HG03045 (cell line): ENCODE measurements at regions not wholly inside any gene's neighbourhood (a gene's known extent, or its start where the extent isn't known, plus 50 kb on each side); places are given as distances from the start of the nearest gene placed in this dataset.

Source experiments
- ATAC-seq: cut with Tn5 transposase; IDR thresholded peaks from one replicate; pipeline ENCODE4 v1.9.1; 2021; ENCODE audit warnings: mild to moderate bottlenecking, moderate library complexity; ENCODE audit not compliant: unreplicated experiment

DNA sequence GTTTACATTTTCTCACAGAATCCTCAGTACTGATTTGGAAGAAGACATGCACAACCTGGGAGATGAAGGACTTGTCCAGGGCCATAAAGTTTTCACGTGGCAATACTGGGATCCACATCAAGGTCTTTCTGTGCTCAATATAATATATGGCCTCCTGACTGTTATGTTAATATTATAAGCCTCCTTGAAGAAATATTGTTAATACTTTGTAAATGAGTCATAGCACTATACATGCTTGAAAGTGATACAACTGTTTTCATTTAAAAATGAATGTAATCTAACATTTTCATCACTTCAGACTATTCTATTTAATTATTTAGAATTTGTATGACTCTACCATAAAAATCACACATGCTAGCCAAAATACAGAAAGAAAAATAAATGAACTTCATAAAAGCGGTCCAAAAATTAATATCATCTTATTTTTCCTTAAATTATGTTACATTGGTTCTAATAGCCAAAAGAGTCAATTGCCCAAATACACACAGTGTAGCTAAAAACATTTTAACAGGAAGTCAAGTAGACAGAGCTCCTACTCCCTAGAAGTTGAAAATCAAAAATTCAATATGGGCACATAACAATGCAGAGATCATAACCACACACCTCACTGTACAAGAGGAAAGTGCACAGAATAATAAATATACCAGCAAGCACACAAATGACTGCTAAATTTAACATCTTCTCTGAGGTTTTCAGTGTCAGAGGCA is 188.0 kb upstream of the HDDC2 start:
- ATAC-seq = no peak

DNA sequence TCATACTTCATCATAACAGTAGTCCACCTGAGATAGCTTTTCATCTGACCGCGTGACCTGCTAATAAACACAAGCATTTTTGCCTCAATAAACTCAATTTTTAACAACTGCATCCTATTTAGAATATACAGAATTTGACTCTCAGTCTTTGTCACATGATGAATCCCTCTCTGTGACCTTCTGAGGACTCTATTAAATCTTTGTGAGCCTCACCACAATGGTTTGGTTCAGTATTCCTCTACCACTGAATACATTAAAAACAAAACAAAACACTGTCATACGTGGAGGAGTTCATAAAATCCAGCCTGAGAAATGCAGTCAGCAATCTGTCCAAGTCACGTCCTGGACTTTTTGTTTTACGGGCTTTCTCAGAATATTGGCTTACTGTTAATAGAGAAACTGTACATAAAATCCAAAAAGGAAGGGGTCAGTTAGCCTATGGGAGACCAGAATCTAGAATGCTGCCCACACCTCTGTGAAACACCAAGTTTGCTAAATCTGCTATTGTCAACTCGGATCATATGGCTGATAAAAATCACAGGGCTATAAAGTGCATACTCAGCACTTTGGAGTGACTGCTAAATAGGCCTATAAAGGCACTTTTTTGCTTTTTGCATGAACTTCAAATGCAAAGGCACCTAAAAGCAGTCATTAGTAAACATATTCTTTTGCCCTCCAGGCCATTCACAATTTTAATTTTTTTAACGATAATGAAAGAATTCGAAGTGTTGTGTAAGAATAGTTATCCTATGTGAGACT is 190.3 kb upstream of the HDDC2 start:
- no peak for ATAC-seq

DNA sequence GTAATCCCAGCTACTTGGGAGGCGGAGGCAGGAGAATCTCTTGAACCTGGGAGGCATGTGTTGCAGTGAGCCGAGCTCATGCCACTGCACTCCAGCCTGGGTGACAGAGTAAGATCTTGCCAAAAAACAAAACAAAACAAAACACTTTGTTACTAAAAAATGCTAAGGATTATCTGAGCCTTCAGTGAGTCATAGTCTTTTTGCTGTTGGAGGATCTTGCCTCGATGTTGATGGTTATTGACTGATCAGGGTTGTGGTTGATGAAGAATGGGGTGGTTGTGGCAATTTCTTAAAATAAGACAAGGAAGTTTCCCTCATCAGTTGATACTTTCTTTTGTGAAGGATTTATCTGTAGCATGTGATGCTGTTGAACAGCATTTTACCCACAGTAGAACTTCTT is 196.8 kb upstream of the HDDC2 start:
- ATAC-seq = no peak

GRCh38 chr6:125499535-125499934 is 197.8 kb upstream of the HDDC2 start:
- ATAC-seq = no peak

DNA sequence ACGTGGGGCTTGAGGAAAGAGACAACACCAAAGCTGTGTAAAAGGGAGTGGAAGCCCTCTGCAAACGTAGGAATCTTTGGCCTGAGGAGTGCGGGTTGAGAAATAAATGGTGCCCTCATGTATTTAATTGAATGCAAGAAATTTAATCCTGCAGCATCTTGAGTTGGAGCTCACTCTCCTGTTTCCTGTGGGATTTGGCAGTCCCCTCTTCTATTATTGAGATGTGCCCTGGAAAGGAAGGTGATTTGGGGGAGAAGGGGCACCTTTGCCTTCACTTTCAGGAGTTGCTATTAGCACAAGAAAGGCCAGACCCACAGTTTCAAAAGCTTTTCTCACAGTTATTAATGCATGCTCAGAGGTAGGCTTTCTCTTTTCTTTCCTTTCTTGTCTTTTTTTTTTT is 201.4 kb upstream of the HDDC2 start:
- no peak for ATAC-seq

DNA sequence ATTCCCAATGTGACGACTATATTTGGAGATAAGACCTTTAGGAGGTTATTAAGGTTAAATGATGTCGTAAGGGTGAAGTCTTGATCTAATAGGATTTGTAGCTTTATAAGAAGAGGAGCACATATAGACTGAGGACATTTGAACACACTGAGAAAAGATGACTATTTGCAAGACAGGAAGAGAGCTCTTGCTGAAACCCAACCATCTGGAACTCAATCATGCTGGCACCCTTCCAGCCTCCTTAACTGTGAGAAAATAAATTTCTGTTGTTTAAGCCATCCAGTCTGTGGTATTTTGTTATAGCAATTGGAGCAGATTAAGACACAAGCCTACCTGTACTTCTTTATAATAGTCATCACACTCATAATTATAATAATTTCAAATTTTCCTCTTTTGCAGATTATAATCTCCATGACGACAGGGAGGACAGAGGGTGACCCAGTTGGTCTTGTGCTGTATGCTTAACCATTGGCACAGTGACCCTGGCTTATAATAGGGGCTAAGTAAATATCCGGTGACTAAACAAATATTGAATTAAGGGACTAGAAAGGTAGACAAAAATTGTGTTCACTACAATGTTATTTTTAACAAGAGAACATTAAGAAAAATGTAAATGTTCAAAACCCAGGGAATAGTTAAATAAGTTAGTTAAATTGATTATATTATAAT is 206.4 kb upstream of the HDDC2 start:
- no peak for ATAC-seq

- no peak for ATAC-seq
These were observed 207.0 kb upstream of the HDDC2 start for GRCh38 chr6:125508793-125509192.

DNA sequence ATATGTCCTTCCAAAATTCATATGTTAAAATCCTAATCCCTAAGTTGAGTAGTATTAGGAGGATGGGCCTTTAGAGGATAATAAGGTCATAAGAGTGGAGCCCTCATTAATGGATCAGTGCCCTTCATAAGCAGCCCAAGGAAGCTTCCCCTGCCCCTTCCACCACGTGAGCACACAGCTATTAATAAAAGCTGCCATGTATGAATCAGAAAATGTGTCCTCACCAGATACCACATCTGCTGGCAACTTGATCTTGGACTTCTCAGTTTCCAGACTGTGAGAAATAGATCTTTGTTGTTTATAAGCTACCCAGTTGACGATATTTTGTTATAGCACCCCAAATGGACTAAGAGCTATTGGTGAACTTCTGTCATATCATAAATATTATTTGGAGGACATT is 207.7 kb upstream of the HDDC2 start:
- ATAC-seq = no peak

- no peak for ATAC-seq
These were observed 208.6 kb upstream of the HDDC2 start for GRCh38 chr6:125510405-125510804.

GRCh38 chr6:125511809-125512396 is 210.1 kb upstream of the HDDC2 start:
- ATAC-seq = no peak

DNA sequence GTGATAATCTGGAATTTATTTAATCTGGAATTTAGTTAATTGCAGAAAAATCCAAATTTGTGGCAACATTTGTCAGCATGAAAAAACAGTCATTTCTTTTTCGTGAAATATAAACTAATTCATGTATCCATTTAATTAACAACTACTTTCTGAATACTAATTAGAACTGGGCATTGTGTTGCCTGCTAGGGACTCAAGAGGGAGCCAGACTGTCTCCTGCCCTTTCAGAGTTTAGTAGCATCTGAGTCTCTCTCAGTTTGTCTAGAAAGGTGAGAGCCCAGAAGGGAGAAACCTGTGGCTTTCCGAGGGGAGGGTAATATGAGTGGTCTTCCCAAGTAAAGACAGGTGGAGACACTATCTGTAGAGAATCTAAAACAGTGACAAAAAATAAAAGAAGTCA is 210.9 kb upstream of the HDDC2 start:
- ATAC-seq = no peak

DNA sequence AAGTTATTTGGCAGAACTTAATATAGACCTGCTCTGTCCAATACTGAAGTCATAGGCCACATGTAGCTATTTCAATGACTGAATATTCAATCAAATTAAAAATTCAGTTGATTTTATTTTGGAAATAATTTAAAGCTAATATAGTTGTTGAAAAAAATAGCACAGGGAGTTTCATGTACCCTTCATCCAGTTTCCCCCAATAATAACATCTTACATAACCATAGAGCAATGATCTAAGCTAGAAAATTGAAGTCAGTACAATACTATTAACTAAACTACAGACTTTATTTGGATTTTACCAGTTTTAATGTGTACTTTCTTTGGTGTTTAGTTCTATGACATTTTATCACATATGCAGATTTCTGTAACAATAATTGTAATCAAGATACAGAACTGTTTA is 212.2 kb upstream of the HDDC2 start:
- ATAC-seq = no peak

DNA sequence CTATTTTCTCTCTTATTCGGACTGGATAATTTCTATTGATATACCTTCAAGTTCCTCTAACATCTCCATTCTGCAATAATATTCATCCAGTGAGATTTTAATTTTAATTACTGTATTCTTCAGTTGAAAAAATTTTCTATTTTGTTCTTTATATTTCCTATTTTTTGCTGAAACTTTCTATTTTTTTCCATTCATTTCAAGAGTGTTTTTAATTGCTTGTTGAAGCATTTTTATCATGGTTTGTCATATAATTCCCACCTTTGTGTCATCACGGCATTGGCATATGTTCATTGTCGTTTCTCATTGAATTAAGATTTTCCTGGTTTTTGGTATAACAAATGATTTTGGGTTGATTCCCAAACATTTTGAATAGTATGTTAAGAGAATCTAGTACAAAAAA is 214.9 kb upstream of the HDDC2 start:
- no peak for ATAC-seq

GRCh38 chr6:125519367-125519766 is 217.6 kb upstream of the HDDC2 start:
- no peak for ATAC-seq

DNA sequence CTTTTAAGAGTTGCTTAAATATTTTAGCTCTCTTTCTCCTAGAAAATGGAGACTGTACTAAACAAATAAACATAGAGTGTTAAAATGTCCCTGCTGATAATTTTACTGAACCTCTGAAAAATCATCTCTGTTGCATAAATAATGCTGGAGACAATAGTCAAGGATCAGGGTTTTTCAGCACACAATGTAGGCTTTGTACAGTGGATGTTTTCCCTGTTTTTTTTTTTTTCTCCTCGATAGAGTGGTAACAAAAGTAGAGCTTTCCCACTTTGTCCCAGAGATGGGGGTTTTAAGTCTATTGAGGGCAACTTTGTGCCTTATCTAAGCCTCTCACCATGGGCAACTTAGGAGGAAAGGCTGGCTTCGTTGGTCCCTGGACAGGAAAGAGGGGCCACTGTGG is 222.6 kb upstream of the HDDC2 start:
- ATAC-seq = no peak

GRCh38 chr6:125526007-125526720 is 223.3 kb upstream of the HEY2 start:
- no peak for ATAC-seq

- ATAC-seq = no peak
These were observed 220.8 kb upstream of the HEY2 start for GRCh38 chr6:125528621-125529041.

DNA sequence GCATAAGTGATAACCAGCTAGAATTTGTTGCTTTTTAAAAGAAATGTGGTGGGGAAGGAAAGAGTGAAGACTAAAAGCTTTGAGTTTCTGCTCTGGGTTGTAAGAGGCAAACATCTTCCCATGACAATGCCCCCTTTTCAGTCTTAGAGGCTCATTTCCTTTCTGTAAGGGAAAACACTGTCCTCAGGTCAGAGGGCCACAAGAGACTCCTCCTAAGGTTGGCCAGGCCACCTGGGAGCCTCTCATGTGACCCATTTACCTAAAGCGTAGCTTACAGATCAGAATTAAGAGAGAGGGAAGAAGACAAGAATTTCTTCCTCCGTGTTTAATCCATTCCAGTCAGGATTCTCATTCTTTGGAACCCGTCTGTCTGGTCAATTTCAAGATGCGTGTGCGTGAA is 220.4 kb upstream of the HEY2 start:
- ATAC-seq = no peak

GRCh38 chr6:125533710-125534397 is 215.6 kb upstream of the HEY2 start:
- no peak for ATAC-seq

- no peak for ATAC-seq
These were observed 214.8 kb upstream of the HEY2 start for GRCh38 chr6:125534430-125535263.
